HG02678 (cell line): ENCODE measurements at regions not wholly inside any gene's neighbourhood (a gene's known extent, or its start where the extent isn't known, plus 50 kb on each side); places are given as distances from the start of the nearest gene placed in this dataset.

Source experiments
- ATAC-seq: cut with Tn5 transposase; IDR thresholded peaks from one replicate; pipeline ENCODE4 v1.9.1; 2021; ENCODE audit warnings: mild to moderate bottlenecking, moderate library complexity; ENCODE audit not compliant: unreplicated experiment

DNA sequence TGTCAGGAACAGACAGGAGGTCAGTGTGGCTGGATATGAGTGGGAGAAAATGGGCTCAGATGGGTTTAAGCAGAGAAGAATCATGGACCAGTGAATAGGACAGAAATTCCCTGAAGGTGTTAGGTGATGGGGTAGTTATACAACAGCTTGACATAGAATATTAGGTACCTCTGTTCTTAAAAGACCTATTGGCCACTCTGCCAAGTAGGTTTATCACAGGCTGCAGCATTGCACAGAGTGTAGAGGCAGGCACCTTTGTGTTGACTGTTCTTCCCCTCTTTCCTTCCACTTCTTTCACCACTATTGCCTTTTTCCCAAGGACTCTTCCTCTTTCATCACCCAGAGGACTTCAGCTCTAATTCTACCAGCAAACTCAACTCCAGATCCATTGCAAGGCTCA is 274.4 kb downstream of the CDCA7 start:
- ATAC-seq, result no peak

DNA sequence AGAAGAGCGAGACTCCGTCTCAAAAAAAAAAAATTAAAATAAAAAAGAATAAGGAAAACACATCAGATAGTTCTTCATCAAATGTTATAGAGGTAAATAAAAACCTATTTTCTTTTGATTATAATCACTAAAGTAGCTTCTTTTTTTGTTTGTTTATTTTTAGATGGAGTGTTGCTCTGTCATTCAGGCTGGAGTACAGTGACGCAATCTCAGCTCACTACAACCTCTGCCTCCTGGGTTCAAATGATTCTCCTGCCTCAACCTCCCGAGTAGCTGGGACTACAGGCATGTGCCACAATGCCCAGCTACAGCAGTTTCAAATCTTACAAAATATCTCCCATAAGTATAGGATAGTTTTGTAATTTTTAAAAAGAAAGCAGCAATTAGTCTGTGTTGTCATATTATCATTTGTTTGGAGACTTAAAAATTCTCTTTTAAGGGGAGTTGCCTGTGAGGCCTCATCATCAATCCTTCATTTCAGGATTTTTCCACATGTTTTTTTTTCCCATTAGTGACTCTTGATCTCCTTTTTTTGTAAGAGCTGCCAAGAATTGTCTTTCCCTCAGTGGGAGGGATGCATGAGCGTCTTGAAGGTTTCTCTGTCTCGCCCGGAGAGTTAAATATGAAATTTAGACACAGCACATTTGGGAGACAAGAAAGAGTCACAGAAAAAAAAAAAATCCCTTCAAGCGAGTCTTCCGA is 275.9 kb downstream of the CDCA7 start:
- ATAC-seq, result no peak

- ATAC-seq, result no peak
Observed at GRCh38 chr2:173631127-173631460, 276.4 kb downstream of the CDCA7 start.

DNA sequence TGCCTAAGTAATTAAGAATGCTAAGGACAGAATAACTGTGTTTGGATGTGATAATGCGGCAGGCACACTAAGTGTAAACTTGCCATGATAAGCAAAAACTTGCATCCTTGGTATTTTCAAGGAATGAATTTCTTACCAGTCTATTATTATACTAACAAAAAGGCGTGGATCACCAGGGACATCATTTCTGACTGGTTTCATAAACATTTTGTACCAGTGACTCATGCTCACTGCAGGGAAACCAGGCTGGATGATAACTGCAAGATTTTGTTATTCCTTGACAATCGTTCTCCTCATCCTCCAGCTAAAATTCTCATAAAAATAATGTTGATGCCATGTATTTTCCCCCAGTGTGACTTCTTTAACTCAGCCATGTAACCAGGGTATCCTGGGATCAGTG is 289.5 kb downstream of the CDCA7 start:
- ATAC-seq, result no peak

DNA sequence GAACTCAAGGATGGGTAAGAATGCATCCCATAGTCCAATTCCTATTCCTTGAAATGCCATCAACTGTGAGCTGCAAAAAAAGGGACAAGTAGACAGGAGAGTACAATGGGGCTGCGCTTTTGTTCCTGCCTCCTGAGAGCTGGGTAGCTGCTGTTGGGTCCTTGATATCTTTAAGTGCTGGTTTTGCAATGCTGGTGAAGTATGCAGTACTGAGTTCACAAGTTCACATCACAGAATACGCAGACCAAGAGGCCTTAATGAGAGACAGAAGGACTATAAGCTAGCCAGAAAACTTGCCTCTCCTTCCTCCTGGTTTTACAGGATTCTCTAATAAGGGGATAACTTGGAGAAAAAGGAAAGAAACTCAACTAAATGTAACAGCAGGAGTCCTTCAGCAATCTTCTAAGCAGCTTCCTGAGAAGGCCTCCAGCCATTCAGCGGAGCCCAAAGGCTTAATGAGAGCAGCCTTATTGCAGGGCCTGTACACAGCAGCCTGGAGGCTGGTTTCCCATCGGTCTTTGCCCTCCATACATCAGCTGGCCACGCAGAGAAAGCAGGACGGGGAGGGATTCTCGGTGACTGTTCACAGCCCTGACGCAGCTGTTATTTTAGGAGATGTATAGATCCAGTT is 293.1 kb downstream of the CDCA7 start:
- ATAC-seq, result no peak

DNA sequence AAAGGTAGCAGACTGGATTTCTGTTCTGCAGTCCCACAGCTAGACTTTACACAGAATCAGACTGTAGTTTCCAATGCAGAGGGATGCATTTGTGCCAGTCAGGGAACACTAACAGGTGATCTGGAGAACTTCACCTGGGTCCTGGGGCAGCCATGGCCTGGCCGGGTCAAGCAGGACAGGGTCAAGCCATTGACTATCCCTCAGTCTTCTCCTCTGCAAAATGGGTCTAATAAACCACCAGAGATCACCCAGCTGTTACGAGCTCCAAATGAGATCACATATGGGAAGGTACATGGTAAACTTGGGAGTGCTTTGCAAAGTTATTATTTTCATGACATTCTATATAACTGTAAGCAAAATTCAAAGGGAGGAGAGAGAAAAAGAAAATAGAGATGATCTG is 294.1 kb downstream of the CDCA7 start:
- no peak for ATAC-seq

GRCh38 chr2:173649527-173650219 is 295.0 kb downstream of the CDCA7 start:
- ATAC-seq, result no peak

DNA sequence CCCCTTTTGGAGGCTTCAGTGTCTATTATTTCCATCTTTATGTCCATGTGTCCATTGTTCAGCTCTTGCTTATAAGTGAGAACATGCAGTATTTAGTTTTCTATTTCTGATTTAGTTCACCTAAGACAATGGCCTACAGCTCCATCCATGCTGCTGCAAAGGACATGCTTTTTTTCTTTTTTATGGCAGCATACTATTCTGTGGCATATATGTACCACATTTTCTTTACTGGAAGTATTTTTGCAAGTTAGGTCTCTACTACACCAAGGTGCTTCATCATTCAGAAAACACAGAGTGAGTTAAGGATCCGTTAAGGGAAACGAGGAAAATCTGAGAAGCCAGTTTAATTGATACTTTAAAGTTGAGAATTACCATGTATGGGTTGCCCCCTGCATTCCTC is 297.2 kb downstream of the CDCA7 start:
- no peak for ATAC-seq

- no peak for ATAC-seq
Observed at GRCh38 chr2:173652311-173652710, 297.6 kb downstream of the CDCA7 start.

- no peak for ATAC-seq
Observed at GRCh38 chr2:173652767-173653431, 298.2 kb downstream of the CDCA7 start.

- no peak for ATAC-seq
Observed at GRCh38 chr2:173653432-173653805, 298.7 kb downstream of the CDCA7 start.

GRCh38 chr2:173654161-173654895 is 299.7 kb downstream of the CDCA7 start:
- no peak for ATAC-seq

GRCh38 chr2:173654896-173655265 is 300.2 kb downstream of the CDCA7 start:
- ATAC-seq, result no peak

DNA sequence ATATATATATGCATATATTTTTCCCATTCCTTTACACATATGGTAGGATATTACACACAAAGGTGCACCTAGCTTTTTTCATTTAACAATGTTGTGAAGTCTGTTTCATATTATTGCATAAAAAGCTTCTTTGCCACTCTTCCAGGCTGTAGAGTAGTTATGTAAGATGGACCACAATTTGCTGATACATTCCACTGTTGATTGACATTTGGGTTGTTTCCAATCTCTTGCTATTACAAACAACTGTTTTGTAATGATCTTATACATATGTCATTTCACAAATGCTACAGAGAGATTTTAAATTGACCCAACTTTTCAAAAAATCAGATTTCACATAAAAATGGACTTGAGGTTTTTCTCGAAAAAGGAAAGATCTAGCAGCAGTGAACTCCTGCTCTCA is 301.4 kb downstream of the CDCA7 start:
- no peak for ATAC-seq

DNA sequence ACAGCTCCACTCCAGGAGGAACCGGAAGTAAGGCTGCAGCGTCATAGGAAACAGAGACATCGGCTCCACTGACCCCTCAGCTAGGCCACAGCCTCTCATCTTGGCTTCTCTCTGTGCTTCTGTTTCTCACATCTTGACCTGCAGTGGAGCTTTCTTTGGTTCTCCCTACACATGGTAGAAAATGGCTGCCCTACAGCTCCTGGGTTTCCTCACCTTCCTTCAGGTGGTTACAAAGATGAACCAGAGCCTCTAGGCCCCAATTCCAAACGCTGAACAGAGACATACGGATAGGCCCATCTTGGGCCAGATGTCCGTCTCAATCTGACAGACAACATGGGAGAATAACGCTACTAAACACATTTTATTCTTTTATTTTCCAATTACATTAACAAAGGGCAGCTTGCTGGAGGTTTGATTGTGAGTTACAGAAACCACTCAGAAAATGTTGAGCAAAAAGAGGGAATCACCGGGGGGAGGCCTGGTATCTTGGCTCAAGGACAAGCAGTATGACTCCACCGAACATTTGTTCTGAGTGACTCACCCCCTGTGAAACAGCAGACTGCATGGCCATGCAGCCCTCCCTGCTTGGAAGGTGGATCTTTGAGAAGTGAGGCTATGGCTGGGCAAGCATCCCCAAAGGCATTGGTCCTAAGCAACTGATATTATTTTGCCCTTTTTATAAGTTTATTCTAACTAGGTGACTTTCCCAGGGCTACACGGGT is 303.5 kb downstream of the CDCA7 start:
- no peak for ATAC-seq

GRCh38 chr2:173658946-173659371 is 304.3 kb downstream of the CDCA7 start:
- ATAC-seq, result no peak

DNA sequence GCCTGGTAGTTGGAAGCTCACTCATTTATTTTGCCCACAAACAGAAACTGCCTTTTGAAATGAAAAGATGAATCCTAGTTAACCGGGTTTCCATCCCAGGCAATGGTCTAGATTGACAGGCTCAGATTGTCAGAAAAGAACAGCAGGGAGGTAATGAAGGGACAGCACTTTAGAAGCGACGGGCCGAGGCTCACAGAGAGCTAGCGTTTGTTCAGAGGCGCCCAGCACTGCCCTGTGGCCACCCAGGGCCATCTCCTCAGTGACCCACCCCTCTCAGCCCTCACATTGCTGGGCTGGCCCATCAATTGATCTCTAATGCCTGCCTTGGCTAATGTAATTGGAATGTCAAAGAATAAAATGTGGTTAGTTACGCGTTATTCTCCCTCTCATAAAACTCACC is 304.8 kb downstream of the CDCA7 start:
- ATAC-seq, result no peak

GRCh38 chr2:173661586-173661985 is 303.6 kb downstream of the SP3 start:
- ATAC-seq, result no peak

- ATAC-seq, result no peak
Observed at GRCh38 chr2:173663353-173663752, 301.8 kb downstream of the SP3 start.

DNA sequence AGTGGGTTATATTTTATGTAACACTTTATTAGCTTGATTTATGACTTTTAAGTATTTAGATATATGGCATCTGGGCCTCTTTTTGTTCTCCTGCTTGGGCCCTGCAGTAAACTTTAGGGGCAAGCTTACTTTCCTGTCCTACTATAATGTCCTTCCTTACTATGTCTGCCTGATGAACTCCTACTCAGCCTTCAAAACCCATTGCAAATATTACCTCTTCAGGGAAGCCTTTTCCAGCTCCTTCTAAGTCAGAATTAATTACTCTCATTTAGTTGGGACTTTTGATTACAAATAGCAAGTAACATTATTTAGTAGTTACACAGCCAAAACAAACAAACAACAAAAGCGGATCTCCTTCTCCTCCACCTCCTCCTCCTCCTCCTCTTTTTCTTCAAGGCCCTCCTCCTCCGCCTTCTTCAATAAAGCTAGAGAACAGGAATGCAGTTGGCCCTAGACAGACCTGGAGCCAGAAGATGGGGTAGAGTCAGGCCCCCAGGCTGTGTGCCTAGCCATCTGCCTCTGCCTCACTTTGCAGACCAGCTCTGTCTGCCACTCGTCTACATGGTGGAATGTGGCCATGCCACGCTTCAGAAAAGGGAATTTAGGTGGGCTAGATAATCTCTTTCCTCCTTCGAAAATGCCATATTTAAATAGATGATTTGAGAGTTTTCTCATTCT is 301.2 kb downstream of the SP3 start:
- ATAC-seq, result no peak
